Liver (tissue), 8 donors: ENCODE measurements at regions not wholly inside any gene's neighbourhood (a gene's known extent, or its start where the extent isn't known, plus 50 kb on each side); places are given as distances from the start of the nearest gene placed in this dataset.

ENCODE experiments used
- DNase-seq: peaks from one replicate; pipeline ENCODE4 v3.0.0-alpha.2; 2017; ENCODE audit warnings: low spot score
- H3K27ac ChIP-seq, 2 donors: one replicate each; pipeline ENCODE4 v1.7.0; 2013; ENCODE audit warnings: inconsistent platforms in 2 of 2, low read length in 2 of 2, control low read depth in 1 of 2, low read depth in 1 of 2, mild to moderate bottlenecking in 1 of 2
- H3K27me3 ChIP-seq, 4 donors: one replicate each; pipeline versions ENCODE4 v1.6.1 to v1.7.0; 2013; ENCODE audit warnings: low read length in 3 of 4, inconsistent platforms in 1 of 4, mild to moderate bottlenecking in 1 of 4, moderate library complexity in 1 of 4; ENCODE audit not compliant: control insufficient read depth in 4 of 4, insufficient read depth in 4 of 4
- H3K36me3 ChIP-seq, 4 donors: one replicate each; pipeline versions ENCODE4 v1.6.1 to v1.7.0; 2013; ENCODE audit warnings: low read length in 3 of 4, mild to moderate bottlenecking in 3 of 4, low read depth in 1 of 4, moderate library complexity in 1 of 4; ENCODE audit not compliant: control insufficient read depth in 4 of 4, insufficient read depth in 3 of 4
- H3K4me1 ChIP-seq, 4 donors: one replicate each; pipeline versions ENCODE4 v1.6.1 to v1.7.0; 2013; ENCODE audit warnings: low read length in 3 of 4, mild to moderate bottlenecking in 3 of 4, moderate library complexity in 1 of 4; ENCODE audit not compliant: control insufficient read depth in 4 of 4, insufficient read depth in 4 of 4
- H3K4me3 ChIP-seq, 3 donors: one replicate each; pipeline versions ENCODE4 v1.6.1 to v1.7.0; 2013; ENCODE audit warnings: low read length in 3 of 3, control low read depth in 1 of 3, low read depth in 1 of 3, mild to moderate bottlenecking in 1 of 3
- H3K9ac ChIP-seq, 2 donors: one replicate each; pipeline ENCODE4 v1.7.0; 2013; ENCODE audit warnings: low read length in 2 of 2, mild to moderate bottlenecking in 2 of 2, moderate library complexity in 2 of 2, control low read depth in 1 of 2, low read depth in 1 of 2
- H3K9me3 ChIP-seq, 4 donors: one replicate each; pipeline versions ENCODE4 v1.6.1 to v1.7.0; 2013; ENCODE audit warnings: low read length in 3 of 4; ENCODE audit not compliant: control insufficient read depth in 4 of 4
- EGR1 ChIP-seq, 2 donors: IDR thresholded peaks; 2 replicates each; pipeline ENCODE4 v1.6.1; 2016 to 2018; ENCODE audit warnings: antibody characterized with exemption in 2 of 2, low read depth in 2 of 2
- FOXA1 ChIP-seq: IDR thresholded peaks from 2 replicates; pipeline ENCODE4 v1.6.1; 2016; ENCODE audit warnings: antibody characterized with exemption
- FOXA2 ChIP-seq: IDR thresholded peaks from 2 replicates; pipeline ENCODE4 v1.6.1; 2016; ENCODE audit warnings: antibody characterized with exemption
- GABPA ChIP-seq, 2 donors: IDR thresholded peaks in 1 of 2; conservative IDR thresholded peaks in 1 of 2; 2 replicates each; pipeline ENCODE4 v1.6.1; 2016; ENCODE audit warnings: antibody characterized with exemption in 2 of 2, mild to moderate bottlenecking in 1 of 2, moderate library complexity in 1 of 2
- HNF4A ChIP-seq, 2 donors: conservative IDR thresholded peaks; 2 replicates each; pipeline ENCODE4 v1.6.1; 2016; ENCODE audit warnings: antibody characterized with exemption in 2 of 2, mild to moderate bottlenecking in 2 of 2
- HNF4G ChIP-seq: IDR thresholded peaks from 2 replicates; pipeline ENCODE4 v1.6.1; 2016; ENCODE audit warnings: antibody characterized with exemption
- JUND ChIP-seq, 2 donors: IDR thresholded peaks; 2 replicates each; pipeline ENCODE4 v1.6.1; 2016; ENCODE audit warnings: antibody characterized with exemption in 2 of 2
- NR2F2 ChIP-seq: IDR thresholded peaks from 2 replicates; pipeline ENCODE4 v1.6.1; 2016; ENCODE audit warnings: antibody characterized with exemption
- RAD21 ChIP-seq, 2 donors: IDR thresholded peaks; 2 replicates each; pipeline ENCODE4 v1.6.1; 2016; ENCODE audit warnings: antibody characterized with exemption in 2 of 2, mild to moderate bottlenecking in 2 of 2
- RXRA ChIP-seq, 2 donors: IDR thresholded peaks; 2 replicates each; pipeline ENCODE4 v1.6.1; 2017 to 2018; ENCODE audit warnings: antibody characterized with exemption in 2 of 2, mild to moderate bottlenecking in 1 of 2
- SP1 ChIP-seq: IDR thresholded peaks from 2 replicates; pipeline ENCODE4 v1.6.1; 2018; ENCODE audit warnings: antibody characterized with exemption, mild to moderate bottlenecking
- TAF1 ChIP-seq: conservative IDR thresholded peaks from 2 replicates; pipeline ENCODE4 v1.6.1; 2016; ENCODE audit warnings: antibody characterized with exemption, mild to moderate bottlenecking
- YY1 ChIP-seq: IDR thresholded peaks from 2 replicates; pipeline ENCODE4 v1.6.1; 2016; ENCODE audit warnings: antibody characterized with exemption, mild to moderate bottlenecking
- WGBS: extraction: QIAGEN DNeasy Blood & Tissue Kit; methylation state at CpG from one replicate; pipeline ENCODE4 v1.1.7; 2013; 5-methylcytosine and 5-hydroxymethylcytosine counted together
- TF ChIP-seq, protein P1 (sequence below): IDR thresholded peaks from 2 replicates; pipeline ENCODE4 v1.6.1; 2016; ENCODE audit warnings: antibody characterized with exemption, mild to moderate bottlenecking
- TF ChIP-seq, protein P2 (sequence below): fragments of 150-350 bp; IDR thresholded peaks from 2 replicates; pipeline ENCODE4 v1.5.1; 2017; ENCODE audit warnings: improper control_type of control experiment, low read depth, low read length; ENCODE audit not compliant: missing input control
- TF ChIP-seq, protein P3 (sequence below): IDR thresholded peaks from 2 replicates; pipeline ENCODE4 v1.6.1; 2016; ENCODE audit warnings: antibody characterized with exemption
- TF ChIP-seq, protein P4 (sequence below): IDR thresholded peaks from 2 replicates; pipeline ENCODE4 v1.6.1; 2016; ENCODE audit warnings: antibody characterized with exemption
- TF ChIP-seq, protein P5 (sequence below): IDR thresholded peaks from 2 replicates; pipeline ENCODE4 v1.6.1; 2016; ENCODE audit warnings: antibody characterized with exemption
- donor health status: healthy.
- donor health status: healthy.
- donor health status: healthy.
- donor health status: healthy.
- donor health status: healthy.

- TF ChIP-seq, protein P1, sequence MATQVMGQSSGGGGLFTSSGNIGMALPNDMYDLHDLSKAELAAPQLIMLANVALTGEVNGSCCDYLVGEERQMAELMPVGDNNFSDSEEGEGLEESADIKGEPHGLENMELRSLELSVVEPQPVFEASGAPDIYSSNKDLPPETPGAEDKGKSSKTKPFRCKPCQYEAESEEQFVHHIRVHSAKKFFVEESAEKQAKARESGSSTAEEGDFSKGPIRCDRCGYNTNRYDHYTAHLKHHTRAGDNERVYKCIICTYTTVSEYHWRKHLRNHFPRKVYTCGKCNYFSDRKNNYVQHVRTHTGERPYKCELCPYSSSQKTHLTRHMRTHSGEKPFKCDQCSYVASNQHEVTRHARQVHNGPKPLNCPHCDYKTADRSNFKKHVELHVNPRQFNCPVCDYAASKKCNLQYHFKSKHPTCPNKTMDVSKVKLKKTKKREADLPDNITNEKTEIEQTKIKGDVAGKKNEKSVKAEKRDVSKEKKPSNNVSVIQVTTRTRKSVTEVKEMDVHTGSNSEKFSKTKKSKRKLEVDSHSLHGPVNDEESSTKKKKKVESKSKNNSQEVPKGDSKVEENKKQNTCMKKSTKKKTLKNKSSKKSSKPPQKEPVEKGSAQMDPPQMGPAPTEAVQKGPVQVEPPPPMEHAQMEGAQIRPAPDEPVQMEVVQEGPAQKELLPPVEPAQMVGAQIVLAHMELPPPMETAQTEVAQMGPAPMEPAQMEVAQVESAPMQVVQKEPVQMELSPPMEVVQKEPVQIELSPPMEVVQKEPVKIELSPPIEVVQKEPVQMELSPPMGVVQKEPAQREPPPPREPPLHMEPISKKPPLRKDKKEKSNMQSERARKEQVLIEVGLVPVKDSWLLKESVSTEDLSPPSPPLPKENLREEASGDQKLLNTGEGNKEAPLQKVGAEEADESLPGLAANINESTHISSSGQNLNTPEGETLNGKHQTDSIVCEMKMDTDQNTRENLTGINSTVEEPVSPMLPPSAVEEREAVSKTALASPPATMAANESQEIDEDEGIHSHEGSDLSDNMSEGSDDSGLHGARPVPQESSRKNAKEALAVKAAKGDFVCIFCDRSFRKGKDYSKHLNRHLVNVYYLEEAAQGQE = no peak
- TF ChIP-seq EGR1 (IDR thresholded peaks at IDR 0.05; ENCODE audit: low read depth in 2 of 2) = no peak
These were observed 214.9 kb upstream of the IRX1 start (continued) for GRCh38 chr5:3380689-3381088.

DNA sequence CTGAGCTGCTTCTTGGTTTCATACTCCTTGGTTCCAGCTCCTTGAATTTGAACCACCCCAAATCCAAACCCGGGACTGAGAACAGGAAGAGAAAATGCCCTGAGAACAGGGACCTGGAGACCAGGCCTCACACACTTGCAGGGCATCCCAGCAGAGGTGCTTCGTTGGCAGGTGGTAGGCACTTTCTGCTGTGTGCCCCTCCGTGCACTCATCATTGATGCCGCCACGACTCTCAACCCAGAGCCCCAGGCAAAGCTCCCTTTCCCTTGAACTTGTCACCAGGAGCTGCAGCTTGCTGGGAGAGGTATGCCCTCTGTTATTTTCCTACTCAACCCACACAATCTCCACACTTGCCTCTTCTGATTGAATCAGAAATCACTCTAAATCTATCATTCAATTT, 217.8 kb upstream of the IRX1 start:
- H3K27ac ChIP-seq = no peak overlapping the region
- no peaks in the 10 kb centered on the region for H3K36me3 ChIP-seq
- 69% methylated on average over 5 of the region's 5 CpGs for WGBS
- H3K9me3 ChIP-seq = peaks cover 0 to 9% (median 4%) of the 10 kb centered on the region in 4 donors
- H3K9ac ChIP-seq = no peak overlapping the region
- TF ChIP-seq FOXA1 = no peak
- no peak for TF ChIP-seq RAD21 (IDR thresholded peaks at IDR 0.05)
- TF ChIP-seq JUND (IDR thresholded peaks at IDR 0.05) = no peak
- TF ChIP-seq, protein P2, sequence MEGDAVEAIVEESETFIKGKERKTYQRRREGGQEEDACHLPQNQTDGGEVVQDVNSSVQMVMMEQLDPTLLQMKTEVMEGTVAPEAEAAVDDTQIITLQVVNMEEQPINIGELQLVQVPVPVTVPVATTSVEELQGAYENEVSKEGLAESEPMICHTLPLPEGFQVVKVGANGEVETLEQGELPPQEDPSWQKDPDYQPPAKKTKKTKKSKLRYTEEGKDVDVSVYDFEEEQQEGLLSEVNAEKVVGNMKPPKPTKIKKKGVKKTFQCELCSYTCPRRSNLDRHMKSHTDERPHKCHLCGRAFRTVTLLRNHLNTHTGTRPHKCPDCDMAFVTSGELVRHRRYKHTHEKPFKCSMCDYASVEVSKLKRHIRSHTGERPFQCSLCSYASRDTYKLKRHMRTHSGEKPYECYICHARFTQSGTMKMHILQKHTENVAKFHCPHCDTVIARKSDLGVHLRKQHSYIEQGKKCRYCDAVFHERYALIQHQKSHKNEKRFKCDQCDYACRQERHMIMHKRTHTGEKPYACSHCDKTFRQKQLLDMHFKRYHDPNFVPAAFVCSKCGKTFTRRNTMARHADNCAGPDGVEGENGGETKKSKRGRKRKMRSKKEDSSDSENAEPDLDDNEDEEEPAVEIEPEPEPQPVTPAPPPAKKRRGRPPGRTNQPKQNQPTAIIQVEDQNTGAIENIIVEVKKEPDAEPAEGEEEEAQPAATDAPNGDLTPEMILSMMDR = no peak
- TF ChIP-seq FOXA2 = no peak
- TF ChIP-seq, protein P3, sequence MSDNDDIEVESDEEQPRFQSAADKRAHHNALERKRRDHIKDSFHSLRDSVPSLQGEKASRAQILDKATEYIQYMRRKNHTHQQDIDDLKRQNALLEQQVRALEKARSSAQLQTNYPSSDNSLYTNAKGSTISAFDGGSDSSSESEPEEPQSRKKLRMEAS = no peak
- TF ChIP-seq, protein P1 = no peak
- TF ChIP-seq YY1 = no peak
- TF ChIP-seq, protein P4, sequence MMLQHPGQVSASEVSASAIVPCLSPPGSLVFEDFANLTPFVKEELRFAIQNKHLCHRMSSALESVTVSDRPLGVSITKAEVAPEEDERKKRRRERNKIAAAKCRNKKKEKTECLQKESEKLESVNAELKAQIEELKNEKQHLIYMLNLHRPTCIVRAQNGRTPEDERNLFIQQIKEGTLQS = no peak
- TF ChIP-seq EGR1 (IDR thresholded peaks at IDR 0.05; ENCODE audit: low read depth in 2 of 2) = no peak
- TF ChIP-seq, protein P5, sequence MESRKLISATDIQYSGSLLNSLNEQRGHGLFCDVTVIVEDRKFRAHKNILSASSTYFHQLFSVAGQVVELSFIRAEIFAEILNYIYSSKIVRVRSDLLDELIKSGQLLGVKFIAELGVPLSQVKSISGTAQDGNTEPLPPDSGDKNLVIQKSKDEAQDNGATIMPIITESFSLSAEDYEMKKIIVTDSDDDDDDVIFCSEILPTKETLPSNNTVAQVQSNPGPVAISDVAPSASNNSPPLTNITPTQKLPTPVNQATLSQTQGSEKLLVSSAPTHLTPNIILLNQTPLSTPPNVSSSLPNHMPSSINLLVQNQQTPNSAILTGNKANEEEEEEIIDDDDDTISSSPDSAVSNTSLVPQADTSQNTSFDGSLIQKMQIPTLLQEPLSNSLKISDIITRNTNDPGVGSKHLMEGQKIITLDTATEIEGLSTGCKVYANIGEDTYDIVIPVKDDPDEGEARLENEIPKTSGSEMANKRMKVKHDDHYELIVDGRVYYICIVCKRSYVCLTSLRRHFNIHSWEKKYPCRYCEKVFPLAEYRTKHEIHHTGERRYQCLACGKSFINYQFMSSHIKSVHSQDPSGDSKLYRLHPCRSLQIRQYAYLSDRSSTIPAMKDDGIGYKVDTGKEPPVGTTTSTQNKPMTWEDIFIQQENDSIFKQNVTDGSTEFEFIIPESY = no peak
- TF ChIP-seq SP1 = no peak
- TF ChIP-seq RXRA (IDR thresholded peaks at IDR 0.05) = no peak
- TF ChIP-seq HNF4G = no peak
- TF ChIP-seq NR2F2 = no peak
- TF ChIP-seq GABPA (IDR thresholded peaks at IDR 0.05 in 1 of 2, conservative IDR thresholded peaks at IDR 0.05 in 1 of 2) = no peak
- no peak for TF ChIP-seq TAF1
- no peak for TF ChIP-seq HNF4A (conservative IDR thresholded peaks at IDR 0.05)
- no peak overlapping the region for H3K4me3 ChIP-seq
- H3K4me1 ChIP-seq = no peaks in the 10 kb centered on the region
- DNase-seq = no peak
- H3K27me3 ChIP-seq = no peaks in the 10 kb centered on the region
